ENCODE measurements at regions not wholly inside any gene's neighbourhood (a gene's known extent, or its start where the extent isn't known, plus 50 kb on each side); places are given as distances from the start of the nearest gene placed in this dataset.

- no peak for TF ChIP-seq CTCF (IDR thresholded peaks at IDR 0.05; ENCODE audit: control extremely low read depth, extremely low read depth, low read depth, missing control alignments)
- no peak for DNase-seq (ENCODE audit: extremely low spot score)
- POLR2A ChIA-PET: no interaction called here
- CTCF ChIA-PET: interaction anchor here (0.9 kb wide), 1 partner anchor 39 kb away, joined by 3 read pairs; no protein-coding TSS in a partner anchor
These were observed 246.5 kb downstream of the CPE start for GRCh38 chr4:165625281-165625680.

- POLR2A ChIA-PET: no interaction called here
- no peak for DNase-seq (ENCODE audit: extremely low spot score)
- CTCF ChIA-PET: interaction anchor here (0.9 to 1.3 kb wide), 2 partner anchors 9 to 40 kb away, joined by 3 to 4 read pairs; no protein-coding TSS in a partner anchor
- no peak for TF ChIP-seq CTCF (IDR thresholded peaks at IDR 0.05; ENCODE audit: control extremely low read depth, extremely low read depth, low read depth, missing control alignments)
These were observed 246.7 kb upstream of the TLL1 start for GRCh38 chr4:165626316-165626715.

GRCh38 chr4:165627128-165627527 lies 245.9 kb upstream of the TLL1 start:
- CTCF ChIA-PET: interaction anchor here (1.3 kb wide), 1 partner anchor 9 kb away, joined by 4 read pairs; no protein-coding TSS in a partner anchor
- POLR2A ChIA-PET: no interaction called here

GRCh38 chr4:165627548-165627947 lies 245.5 kb upstream of the TLL1 start:
- no peak for DNase-seq (ENCODE audit: extremely low spot score)
- TF ChIP-seq CTCF (IDR thresholded peaks at IDR 0.05; ENCODE audit: control extremely low read depth, extremely low read depth, low read depth, missing control alignments): no peak
- CTCF ChIA-PET: no interaction called here
- POLR2A ChIA-PET: no interaction called here

More at GRCh38 chr4:165627128-165627527, 245.9 kb upstream of the TLL1 start:
- TF ChIP-seq CTCF (IDR thresholded peaks at IDR 0.05; ENCODE audit: control extremely low read depth, extremely low read depth, low read depth, missing control alignments): no peak
- DNase-seq (ENCODE audit: extremely low spot score): no peak

GRCh38 chr4:165628572-165628971 lies 244.5 kb upstream of the TLL1 start:
- no peak for DNase-seq (ENCODE audit: extremely low spot score)
- ChIA-PET CTCF (no interaction called here), POLR2A (no interaction called here)
- no peak for TF ChIP-seq CTCF (IDR thresholded peaks at IDR 0.05; ENCODE audit: control extremely low read depth, extremely low read depth, low read depth, missing control alignments)

GRCh38 chr4:165630671-165631070 lies 242.4 kb upstream of the TLL1 start:
- CTCF ChIA-PET: no interaction called here
- DNase-seq (ENCODE audit: extremely low spot score): no peak
- no peak for TF ChIP-seq CTCF (IDR thresholded peaks at IDR 0.05; ENCODE audit: control extremely low read depth, extremely low read depth, low read depth, missing control alignments)
- POLR2A ChIA-PET: no interaction called here

Measured in GM10248 (cell line).